ENCODE measurements at regions not wholly inside any gene's neighbourhood (a gene's known extent, or its start where the extent isn't known, plus 50 kb on each side); places are given as distances from the start of the nearest gene placed in this dataset.

GRCh38 chr3:153628591-153628990, 466.6 kb downstream of the RAP2B start:
- Histone ChIP-seq H3K4me3 (ENCODE audit: control insufficient read depth in 2 of 3, extremely low read depth in 1 of 3, insufficient read depth in 2 of 3, low read depth in 1 of 3, low read length in 3 of 3) (no peak overlapping the region), H3K27me3 (ENCODE audit: control insufficient read depth, extremely low read depth, insufficient read depth, low read length) (no peaks in the 10 kb centered on the region), H3K27ac (ENCODE audit: control insufficient read depth, insufficient read depth, low read length) (no peak overlapping the region), H4K20me1 (ENCODE audit: control insufficient read depth, extremely low read depth, insufficient read depth, low read length) (no peaks in the 10 kb centered on the region), H3K9ac (ENCODE audit: control insufficient read depth, extremely low read depth, insufficient read depth, low read length) (no peak overlapping the region), H3K79me2 (ENCODE audit: control insufficient read depth, insufficient read depth, low read length) (no peaks in the 10 kb centered on the region), H3K4me1 (ENCODE audit: control insufficient read depth, extremely low read depth, insufficient read depth, low read length) (no peaks in the 10 kb centered on the region), H3K36me3 (ENCODE audit: control insufficient read depth in 2 of 2, extremely low read depth in 1 of 2, insufficient read depth in 2 of 2, low read length in 2 of 2) (no peaks in the 10 kb centered on the region), H3K9me3 (ENCODE audit: control insufficient read depth, low read depth, low read length) (no peaks in the 10 kb centered on the region), H3K4me2 (ENCODE audit: control insufficient read depth, extremely low read depth, insufficient read depth, low read depth, low read length) (no peak overlapping the region), H2AFZ (ENCODE audit: control insufficient read depth, low read length) (no peak overlapping the region), H3K9me1 (ENCODE audit: control insufficient read depth, extremely low read depth, insufficient read depth, low read length) (no peaks in the 10 kb centered on the region)
- DNase-seq (ENCODE audit: low read depth, low spot score) = no peak
- FAIRE-seq = no peak
- no peak for TF ChIP-seq CTCF (optimal IDR thresholded peaks at IDR 0.05 in 1 of 3, IDR thresholded peaks at IDR 0.05 in 1 of 3, conservative IDR thresholded peaks at IDR 0.05 in 1 of 3; ENCODE audit: extremely low read depth in 1 of 3, insufficient read depth in 2 of 3, low read length in 3 of 3)
- no peak for TF ChIP-seq EZH2 (IDR thresholded peaks at IDR 0.05; ENCODE audit: low read length)
- dilution Hi-C loops (cut with MboI; ENCODE audit: extremely low pct_ligation_motif_present, low sequenced_read_pairs) = no loop called here

GRCh38 chr3:153629148-153629547, 467.1 kb downstream of the RAP2B start:
- no peaks in the 10 kb centered on the region for H3K4me1 ChIP-seq (ENCODE audit: control insufficient read depth, extremely low read depth, insufficient read depth, low read length)
- no peaks in the 10 kb centered on the region for H4K20me1 ChIP-seq (ENCODE audit: control insufficient read depth, extremely low read depth, insufficient read depth, low read length)
- TF ChIP-seq CTCF (optimal IDR thresholded peaks at IDR 0.05 in 1 of 3, IDR thresholded peaks at IDR 0.05 in 1 of 3, conservative IDR thresholded peaks at IDR 0.05 in 1 of 3; ENCODE audit: extremely low read depth in 1 of 3, insufficient read depth in 2 of 3, low read length in 3 of 3) = no peak
- TF ChIP-seq EZH2 (IDR thresholded peaks at IDR 0.05; ENCODE audit: low read length) = no peak
- H2AFZ ChIP-seq (ENCODE audit: control insufficient read depth, low read length) = no peak overlapping the region
- H3K27ac ChIP-seq (ENCODE audit: control insufficient read depth, insufficient read depth, low read length) = no peak overlapping the region
- DNase-seq (ENCODE audit: low read depth, low spot score) (no peak), FAIRE-seq (no peak)
- no peak overlapping the region for H3K4me2 ChIP-seq (ENCODE audit: control insufficient read depth, extremely low read depth, insufficient read depth, low read depth, low read length)
- H3K4me3 ChIP-seq (ENCODE audit: control insufficient read depth in 2 of 3, extremely low read depth in 1 of 3, insufficient read depth in 2 of 3, low read depth in 1 of 3, low read length in 3 of 3) = no peak overlapping the region
- H3K79me2 ChIP-seq (ENCODE audit: control insufficient read depth, insufficient read depth, low read length) = no peaks in the 10 kb centered on the region
- no peaks in the 10 kb centered on the region for H3K9me1 ChIP-seq (ENCODE audit: control insufficient read depth, extremely low read depth, insufficient read depth, low read length)
- no peak overlapping the region for H3K9ac ChIP-seq (ENCODE audit: control insufficient read depth, extremely low read depth, insufficient read depth, low read length)
- no peaks in the 10 kb centered on the region for H3K36me3 ChIP-seq (ENCODE audit: control insufficient read depth in 2 of 2, extremely low read depth in 1 of 2, insufficient read depth in 2 of 2, low read length in 2 of 2)
- no peaks in the 10 kb centered on the region for H3K27me3 ChIP-seq (ENCODE audit: control insufficient read depth, extremely low read depth, insufficient read depth, low read length)
- H3K9me3 ChIP-seq (ENCODE audit: control insufficient read depth, low read depth, low read length) = no peaks in the 10 kb centered on the region
- dilution Hi-C loops (cut with MboI; ENCODE audit: extremely low pct_ligation_motif_present, low sequenced_read_pairs) = no loop called here
